CD14-positive monocyte (primary cell): ENCODE measurements at regions not wholly inside any gene's neighbourhood (a gene's known extent, or its start where the extent isn't known, plus 50 kb on each side); places are given as distances from the start of the nearest gene placed in this dataset.
"Not testable (repeated sequence)": the region's sequence is repeated elsewhere in the genome, so short reads cannot be mapped to it uniquely, and the experiment has no call there.

Source experiments
- DNase-seq, 3 donors: peaks; one replicate each; pipeline ENCODE4 v3.0.0-alpha.2; 2011 to 2022
- H2AFZ ChIP-seq: 2 replicates; pipeline ENCODE4 v1.6.0; 2012; ENCODE audit warnings: mild to moderate bottlenecking, low read depth, low read length, inconsistent platforms; ENCODE audit not compliant: insufficient read depth, poor library complexity, severe bottlenecking
- H3K27ac ChIP-seq, 2 donors: 1 replicate in 1 of 2; 2 replicates in 1 of 2; pipeline ENCODE4 v1.5.1; 2012 to 2013; ENCODE audit warnings: low read length in 2 of 2, control low read depth in 1 of 2, inconsistent platforms in 1 of 2, low read depth in 1 of 2, mild to moderate bottlenecking in 1 of 2
- H3K27me3 ChIP-seq, 2 donors: one replicate each; pipeline versions ENCODE4 v1.6.0 to v1.6.1; 2011 to 2013; ENCODE audit warnings: low read length in 2 of 2; ENCODE audit not compliant: control insufficient read depth in 2 of 2, insufficient read depth in 2 of 2
- H3K36me3 ChIP-seq, 2 donors: replicated peaks in 1 of 2; 1 replicate in 1 of 2; 2 replicates in 1 of 2; pipeline versions ENCODE4 v1.5.1 to v1.6.1; 2012 to 2013; ENCODE audit warnings: low read length in 2 of 2, control low read depth in 1 of 2, inconsistent platforms in 1 of 2, mild to moderate bottlenecking in 1 of 2; ENCODE audit not compliant: insufficient read depth in 2 of 2, control insufficient read depth in 1 of 2
- H3K4me1 ChIP-seq, 2 donors: 1 replicate in 1 of 2; 2 replicates in 1 of 2; pipeline versions ENCODE4 v1.5.1 to v1.6.1; 2012 to 2013; ENCODE audit warnings: low read length in 2 of 2, control low read depth in 1 of 2, inconsistent platforms in 1 of 2, mild to moderate bottlenecking in 1 of 2, moderate library complexity in 1 of 2; ENCODE audit not compliant: insufficient read depth in 2 of 2, control insufficient read depth in 1 of 2
- H3K4me2 ChIP-seq: replicated peaks from 2 replicates; pipeline ENCODE3; 2012; ENCODE audit warnings: low read length, moderate library complexity, mild to moderate bottlenecking; ENCODE audit not compliant: poor library complexity, severe bottlenecking; ENCODE audit errors: extremely low read depth
- H3K4me3 ChIP-seq, 3 experiments: fragments of 200-600 bp in 1 of 3; sonication (generic) in 1 of 3; replicated peaks in 1 of 3; 1 replicate in 2 of 3; 2 replicates in 1 of 3; pipeline ENCODE4 v1.5.1; 2011 to 2013; ENCODE audit warnings: low read length in 3 of 3, mild to moderate bottlenecking in 3 of 3, control low read depth in 2 of 3, low read depth in 2 of 3, inconsistent platforms in 1 of 3, moderate library complexity in 1 of 3
- H3K79me2 ChIP-seq: 2 replicates; pipeline ENCODE4 v1.6.0; 2012; ENCODE audit warnings: mild to moderate bottlenecking, control low read depth, inconsistent platforms, low read length, moderate library complexity; ENCODE audit not compliant: insufficient read depth
- H3K9ac ChIP-seq: 2 replicates; pipeline ENCODE4 v1.6.0; 2017; ENCODE audit warnings: low read length, mild to moderate bottlenecking; ENCODE audit not compliant: insufficient read depth, poor library complexity, severe bottlenecking
- H3K9me3 ChIP-seq, 2 donors: replicated peaks in 1 of 2; 1 replicate in 1 of 2; 2 replicates in 1 of 2; pipeline versions ENCODE4 v1.5.1 to v1.6.1; 2012 to 2013; ENCODE audit warnings: low read length in 2 of 2, control low read depth in 1 of 2; ENCODE audit not compliant: control insufficient read depth in 1 of 2, insufficient read depth in 1 of 2
- H4K20me1 ChIP-seq: 2 replicates; pipeline ENCODE4 v1.6.0; 2012; ENCODE audit warnings: mild to moderate bottlenecking, low read length, control low read depth, moderate library complexity; ENCODE audit not compliant: insufficient read depth
- H3K27ac Mint-ChIP-seq, 7 donors: one replicate each; pipeline ENCODE4 v1.8.0; 2020; ENCODE audit warnings: mild to moderate bottlenecking in 7 of 7, mixed read lengths in 7 of 7, moderate library complexity in 6 of 7, inconsistent platforms in 2 of 7
- H3K27me3 Mint-ChIP-seq, 3 donors: one replicate each; pipeline ENCODE4 v1.8.0; 2021 to 2022; ENCODE audit warnings: low read depth in 3 of 3, mild to moderate bottlenecking in 3 of 3, mixed read lengths in 3 of 3, moderate library complexity in 3 of 3, inconsistent platforms in 1 of 3
- H3K36me3 Mint-ChIP-seq, 2 donors: one replicate each; pipeline ENCODE4 v1.8.0; 2020; ENCODE audit warnings: mixed read lengths in 2 of 2, inconsistent platforms in 1 of 2, mild to moderate bottlenecking in 1 of 2
- H3K4me1 Mint-ChIP-seq: one replicate; pipeline ENCODE4 v1.8.0; 2020; ENCODE audit warnings: mild to moderate bottlenecking, mixed read lengths
- H3K4me3 Mint-ChIP-seq, 2 donors: one replicate each; pipeline ENCODE4 v1.8.0; 2020; ENCODE audit warnings: mild to moderate bottlenecking in 2 of 2, mixed read lengths in 2 of 2, moderate library complexity in 1 of 2
- H3K9me3 Mint-ChIP-seq, 7 donors: one replicate each; pipeline ENCODE4 v1.8.0; 2020 to 2022; ENCODE audit warnings: mixed read lengths in 7 of 7, mild to moderate bottlenecking in 6 of 7, moderate library complexity in 6 of 7, inconsistent platforms in 2 of 7
- CTCF ChIP-seq: fragments of 200-600 bp; IDR thresholded peaks from one replicate; pipeline ENCODE4 v1.8.0; 2022; ENCODE audit warnings: antibody characterized with exemption, mild to moderate bottlenecking
- WGBS: methylation state at CpG from one replicate; pipeline ENCODE4 v1.1.5; 2013; ENCODE audit warnings: missing lambda C conversion rate; ENCODE audit not compliant: insufficient coverage; 5-methylcytosine and 5-hydroxymethylcytosine counted together
- intact Hi-C, 2 donors: fragments of 100-400 bp; cut with micrococcal nuclease; formaldehyde crosslinking; loops; one replicate each; pipeline versions ENCODE4 v1.15.0 to v1.15.1; 2023

DNA sequence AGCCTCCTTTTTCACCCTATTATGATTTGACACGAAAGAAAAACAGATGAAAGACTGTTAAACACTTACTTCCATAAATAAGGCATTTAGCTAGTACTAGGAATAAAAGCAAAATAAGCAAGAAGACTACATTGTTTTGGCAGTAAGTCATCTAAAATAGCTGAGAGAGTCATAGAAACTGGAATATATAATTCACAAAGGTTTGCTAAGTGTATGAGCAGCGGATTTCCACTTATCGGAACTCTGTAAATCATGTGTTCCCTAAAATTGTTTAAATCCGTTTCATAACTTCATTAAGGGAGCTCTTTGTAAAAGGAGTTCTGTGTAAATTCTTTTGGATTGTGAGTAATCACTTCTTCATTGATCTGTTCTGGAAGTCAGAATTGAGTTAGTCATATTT, 202.5 kb upstream of the CBLB start:
- Histone ChIP-seq H3K36me3 (no peaks in the 10 kb centered on the region), H3K4me2 (no peak overlapping the region), H3K4me3 (no peak overlapping the region), H3K79me2 (no peaks in the 10 kb centered on the region), H3K27ac (no peak overlapping the region), H4K20me1 (no peaks in the 10 kb centered on the region), H3K9me3 (peaks cover 4 to 9% of the 10 kb centered on the region in 2 donors), H3K9ac (no peak overlapping the region), H3K4me1 (no peaks in the 10 kb centered on the region), H3K27me3 (no peaks in the 10 kb centered on the region), H2AFZ (no peak overlapping the region)
- Mint-ChIP-seq H3K4me3 (no peak overlapping the region), H3K27me3 (no peaks in the 10 kb centered on the region), H3K27ac (no peak overlapping the region), H3K9me3 (peaks cover 3 to 18% (median 14%) of the 10 kb centered on the region in 7 donors), H3K4me1 (no peaks in the 10 kb centered on the region), H3K36me3 (no peaks in the 10 kb centered on the region)
- TF ChIP-seq CTCF, result no peak
- no peak for DNase-seq
- intact Hi-C loops, result no loop called here
- no CpG with 5 or more reads among the region's 4 CpGs for WGBS

DNA sequence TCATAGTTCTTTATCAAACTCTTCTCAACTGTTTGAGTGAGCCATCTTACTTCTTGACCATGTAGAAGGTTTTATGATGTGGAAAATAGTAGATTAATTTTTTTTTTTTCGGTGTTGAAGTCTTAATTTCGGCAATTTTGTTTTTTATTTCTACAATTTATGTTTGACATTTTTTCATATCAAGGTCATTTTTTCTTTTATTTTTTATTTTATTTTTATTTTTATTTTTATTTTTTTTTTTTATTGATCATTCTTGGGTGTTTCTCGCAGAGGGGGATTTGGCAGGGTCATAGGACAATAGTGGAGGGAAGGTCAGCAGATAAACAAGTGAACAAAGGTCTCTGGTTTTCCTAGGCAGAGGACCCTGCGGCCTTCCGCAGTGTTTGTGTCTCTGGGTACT, 203.8 kb upstream of the CBLB start:
- H3K4me2 ChIP-seq, H4K20me1 ChIP-seq, H3K27ac Mint-ChIP-seq, H2AFZ ChIP-seq, DNase-seq, H3K9ac ChIP-seq, H3K27me3 ChIP-seq, H3K4me3 ChIP-seq, H3K4me1 Mint-ChIP-seq, H3K36me3 ChIP-seq, intact Hi-C loops, H3K27ac ChIP-seq, H3K27me3 Mint-ChIP-seq, H3K79me2 ChIP-seq, H3K9me3 ChIP-seq, H3K4me3 Mint-ChIP-seq, H3K36me3 Mint-ChIP-seq, H3K4me1 ChIP-seq: not testable (repeated sequence)
- no CpG with 5 or more reads among the region's 5 CpGs for WGBS
- H3K9me3 Mint-ChIP-seq, result peaks cover 3 to 20% (median 16%) of the 10 kb centered on the region in 7 donors

DNA sequence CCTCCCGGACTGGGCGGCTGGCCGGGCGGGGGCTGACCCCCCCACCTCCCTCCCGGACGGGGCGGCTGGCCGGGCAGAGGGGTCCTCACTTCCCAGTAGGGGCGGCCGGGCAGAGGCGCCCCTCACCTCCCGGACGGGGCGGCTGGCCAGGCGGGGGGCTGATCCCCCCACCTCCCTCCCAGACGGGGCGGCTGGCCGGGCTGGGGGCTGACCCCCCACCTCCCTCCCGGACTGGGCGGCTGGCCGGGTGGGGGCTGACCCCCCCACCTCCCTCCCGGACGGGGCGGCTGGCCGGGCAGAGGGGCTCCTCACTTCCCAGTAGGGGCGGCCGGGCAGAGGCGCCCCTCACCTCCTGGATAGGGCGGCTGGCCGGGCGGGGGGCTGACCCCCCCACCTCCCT, 205.0 kb upstream of the CBLB start:
- H3K9me3 Mint-ChIP-seq, result peaks cover 2 to 23% (median 16%) of the 10 kb centered on the region in 7 donors
- intact Hi-C loops, H3K27me3 ChIP-seq, H3K27ac ChIP-seq, H3K79me2 ChIP-seq, H3K36me3 ChIP-seq, DNase-seq, H3K36me3 Mint-ChIP-seq, H3K27ac Mint-ChIP-seq, H3K27me3 Mint-ChIP-seq, H3K9ac ChIP-seq, H2AFZ ChIP-seq, H4K20me1 ChIP-seq, H3K4me1 ChIP-seq, H3K4me3 ChIP-seq, H3K4me1 Mint-ChIP-seq, H3K4me3 Mint-ChIP-seq, H3K4me2 ChIP-seq: not testable (repeated sequence)
- no CpG with 5 or more reads among the region's 31 CpGs for WGBS
- peaks cover 10 to 13% of the 10 kb centered on the region in 2 donors for H3K9me3 ChIP-seq

DNA sequence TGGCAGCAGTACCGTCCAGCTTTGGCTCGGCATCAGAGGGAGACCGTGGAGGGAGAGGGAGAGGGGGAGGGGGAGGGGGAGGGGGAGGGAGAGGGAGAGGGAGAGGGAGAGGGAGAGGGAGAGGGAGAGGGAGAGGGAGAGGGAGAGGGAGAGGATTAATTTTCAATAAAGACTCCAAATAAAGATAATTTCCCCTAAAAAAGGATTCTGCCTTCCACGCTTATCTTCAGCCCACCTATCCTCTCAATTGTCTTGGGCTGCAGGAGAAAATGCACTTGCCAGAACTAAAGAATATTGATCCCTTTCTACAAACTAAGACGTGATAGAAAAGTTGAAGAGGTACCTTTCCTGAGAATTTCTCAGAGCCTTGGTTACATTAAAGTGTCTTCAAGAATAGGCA, 206.9 kb upstream of the CBLB start:
- H3K9ac ChIP-seq, H3K4me1 Mint-ChIP-seq, H3K79me2 ChIP-seq, H3K4me2 ChIP-seq, intact Hi-C loops, H3K4me1 ChIP-seq, H3K27me3 ChIP-seq, H3K27ac ChIP-seq, DNase-seq, H3K27me3 Mint-ChIP-seq, H3K36me3 Mint-ChIP-seq, H3K27ac Mint-ChIP-seq, H4K20me1 ChIP-seq, H3K4me3 Mint-ChIP-seq, H3K36me3 ChIP-seq, H2AFZ ChIP-seq, H3K4me3 ChIP-seq: not testable (repeated sequence)
- no CpG with 5 or more reads among the region's 5 CpGs for WGBS
- peaks cover 7 to 26% (median 18%) of the 10 kb centered on the region in 7 donors for H3K9me3 Mint-ChIP-seq
- peaks cover 10 to 17% of the 10 kb centered on the region in 2 donors for H3K9me3 ChIP-seq
